ENCODE measurements at regions not wholly inside any gene's neighbourhood (a gene's known extent, or its start where the extent isn't known, plus 50 kb on each side); places are given as distances from the start of the nearest gene placed in this dataset.

- CTCF ChIA-PET, result interaction anchor here (0.6 kb wide), 1 partner anchor 466 kb away, joined by 3 read pairs; no protein-coding TSS in a partner anchor
- POLR2A ChIA-PET, result no interaction called here
- peak; percentile 15; the same call in 1 of the 2 replicates for TF ChIP-seq ZNF660 (tag by site-specific recombination; IDR thresholded peaks at IDR 0.05)
- TF ChIP-seq ZNF518A (tag by site-specific recombination; conservative IDR thresholded peaks at IDR 0.05; ENCODE audit: low read depth), result peak; percentile 29; the same call in 1 of the 2 replicates
- TF ChIP-seq GLI2 (tag by site-specific recombination; IDR thresholded peaks at IDR 0.05; ENCODE audit: borderline replicate concordance, low read depth), result no peak
- TF ChIP-seq ZBTB20 (tag by site-specific recombination; IDR thresholded peaks at IDR 0.05), result peak; percentile 94
- TF ChIP-seq ZNF362 (tag by site-specific recombination; IDR thresholded peaks at IDR 0.05), result peak; percentile 63; the same call in 1 of the 2 replicates
- TF ChIP-seq ZBTB48 (tag by site-specific recombination; IDR thresholded peaks at IDR 0.05), result 0 out of 2 replicates have a peak, but pooled peaks have one; percentile 44
- TF ChIP-seq ZNF302 (tag by site-specific recombination; IDR thresholded peaks at IDR 0.05; ENCODE audit: low read depth), result no peak
- TF ChIP-seq ZNF692 (tag by site-specific recombination; IDR thresholded peaks at IDR 0.05), result 0 out of 2 replicates have a peak, but pooled peaks have one; percentile 11
- 0 out of 2 replicates have a peak, but pooled peaks have one; percentile 35 for TF ChIP-seq ZNF366 (tag by site-specific recombination; conservative IDR thresholded peaks at IDR 0.05)
- peak; percentile 80 for TF ChIP-seq ZNF335 (tag by site-specific recombination; conservative IDR thresholded peaks at IDR 0.05)
- TF ChIP-seq ZNF146 (tag by site-specific recombination; IDR thresholded peaks at IDR 0.05), result no peak
- TF ChIP-seq GLIS1 (tag by site-specific recombination; IDR thresholded peaks at IDR 0.05), result peak; percentile 55
- TF ChIP-seq GLIS2 (tag by site-specific recombination; IDR thresholded peaks at IDR 0.05), result peak; percentile 37
- peak; percentile 52; the same call in 1 of the 2 replicates for TF ChIP-seq PRDM10 (tag by site-specific recombination; IDR thresholded peaks at IDR 0.05)
- Histone ChIP-seq H3K27ac (ENCODE audit: extremely low read depth, low read depth, low read length) (peak overlapping the region; percentile 42), H3K36me3 (ENCODE audit: control insufficient read depth in 2 of 2, insufficient read depth in 1 of 2, low read length in 2 of 2) (no peaks in the 10 kb centered on the region), H3K4me1 (ENCODE audit: control insufficient read depth, insufficient read depth, low read length) (no peaks in the 10 kb centered on the region; the same call in 1 of the 2 replicates), H3K9me3 (ENCODE audit: control insufficient read depth, insufficient read depth, low read depth, low read length) (no peaks in the 10 kb centered on the region), H3K4me3 (ENCODE audit: low read depth, low read length) (no peak overlapping the region; the same call in 1 of the 2 replicates)
Observed at GRCh38 chr7:110534241-110534931, 556.5 kb upstream of the LRRN3 start.
